NCI-H345 (cell line): ENCODE measurements at regions not wholly inside any gene's neighbourhood (a gene's known extent, or its start where the extent isn't known, plus 50 kb on each side); places are given as distances from the start of the nearest gene placed in this dataset.
A peak's percentile ranks its signal among the peaks of the same experiment; 100 is the strongest.
"Not testable (repeated sequence)": the region's sequence is repeated elsewhere in the genome, so short reads cannot be mapped to it uniquely, and the experiment has no call there.

Source experiments
- DNase-seq: peaks from one replicate; lab custom pipeline; 2025; lab: John Stamatoyannopoulos, UW

DNA sequence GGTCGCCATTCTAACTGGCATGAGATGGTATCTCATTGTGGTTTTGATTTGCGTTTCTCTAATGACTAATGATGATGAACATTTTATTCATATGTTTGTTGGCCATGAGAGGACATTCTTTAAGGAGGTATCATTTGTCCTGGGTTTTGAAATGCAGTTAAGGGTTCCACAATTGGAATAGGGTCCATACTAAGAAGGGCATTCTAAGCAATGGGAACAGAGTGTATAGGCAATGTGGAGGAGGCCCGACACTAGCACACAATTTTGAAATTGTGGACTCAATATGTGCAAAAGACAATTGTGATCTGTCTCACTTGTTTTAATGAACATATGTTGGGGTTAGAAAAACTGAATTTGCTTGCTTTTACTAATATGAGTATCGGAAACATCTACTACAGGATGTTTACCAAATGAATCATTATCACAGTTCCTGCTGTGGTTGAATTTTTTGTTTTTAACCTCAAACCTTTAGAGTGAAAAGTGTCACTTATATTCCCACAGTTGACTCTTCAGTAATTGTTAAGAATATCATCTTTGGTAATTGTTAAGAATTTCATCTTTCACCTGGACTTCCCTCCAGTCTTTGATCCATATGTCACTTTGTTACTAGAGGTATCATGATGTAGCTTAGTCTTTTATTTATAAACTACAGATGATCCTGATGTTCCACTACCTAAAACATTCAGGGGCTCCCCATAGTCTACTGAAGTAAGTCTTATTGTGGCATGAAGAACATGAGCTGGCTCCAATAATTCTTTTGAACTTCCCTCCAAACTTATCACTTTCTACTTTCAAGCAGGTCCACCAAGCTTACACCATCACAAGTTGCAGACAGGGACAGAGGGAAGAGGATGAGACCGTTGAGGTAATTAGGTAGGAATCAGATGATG is 109.7 kb upstream of the KLF12 start:
- no peak for DNase-seq

DNA sequence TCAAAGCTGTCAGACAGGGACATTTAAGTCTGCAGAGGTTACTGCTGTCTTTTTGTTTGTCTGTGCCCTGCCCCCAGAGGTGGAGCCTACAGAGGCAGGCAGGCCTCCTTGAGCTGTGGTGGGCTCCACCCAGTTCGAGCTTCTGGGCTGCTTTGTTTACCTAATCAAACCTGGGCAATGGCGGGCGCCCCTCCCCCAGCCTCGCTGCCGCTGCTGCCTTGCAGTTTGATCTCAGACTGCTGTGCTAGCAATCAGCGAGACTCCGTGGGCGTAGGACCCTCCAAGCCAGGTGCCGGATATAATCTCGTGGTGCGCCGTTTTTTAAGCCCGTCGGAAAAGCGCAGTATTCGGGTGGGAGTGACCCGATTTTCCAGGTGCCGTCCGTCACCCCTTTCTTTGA is 107.1 kb upstream of the KLF12 start:
- not testable (repeated sequence) for DNase-seq

DNA sequence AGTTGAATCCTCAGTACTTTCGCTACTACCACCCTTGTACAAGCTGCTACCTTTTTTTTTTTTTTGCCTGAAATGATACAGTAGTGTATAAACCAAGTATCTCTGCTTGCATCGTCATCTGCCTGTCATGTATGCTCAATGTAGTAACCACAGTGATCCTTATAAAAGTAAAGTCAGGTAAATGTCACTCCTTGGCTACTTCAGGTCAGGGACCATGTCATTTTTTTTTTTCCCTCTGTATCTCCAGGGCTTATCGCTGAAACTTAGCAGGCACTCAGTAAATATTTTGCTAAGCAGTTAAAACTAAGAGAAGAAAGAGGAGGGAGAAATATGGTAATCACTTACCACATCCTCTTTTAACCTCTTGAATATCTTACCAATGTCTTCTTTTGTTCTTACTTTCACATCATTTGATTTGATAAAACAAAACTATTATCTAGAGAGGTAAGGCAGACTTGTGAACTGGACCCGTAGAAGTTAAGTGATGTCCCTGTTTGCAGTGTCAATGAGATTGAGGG is 96.8 kb upstream of the KLF12 start:
- no peak for DNase-seq

DNA sequence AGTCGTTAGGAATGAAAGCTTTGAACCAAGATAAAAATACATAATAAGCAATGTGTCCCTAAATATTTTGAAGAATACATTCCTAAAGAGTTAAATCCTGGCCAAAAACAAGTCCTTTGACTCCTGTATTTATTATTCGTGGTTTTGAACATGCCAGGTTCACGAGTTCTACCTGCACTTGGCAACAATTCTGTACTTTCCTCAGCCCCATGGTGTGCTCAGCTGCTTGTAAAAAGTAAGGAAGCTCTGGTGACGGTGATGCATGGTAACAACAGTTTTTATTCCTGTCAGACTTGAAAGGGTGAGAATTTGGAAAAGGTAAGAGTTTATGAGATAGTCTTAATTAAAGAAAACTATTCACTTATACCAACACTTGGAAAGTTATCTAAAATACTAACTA is 95.0 kb upstream of the KLF12 start:
- DNase-seq = no peak

DNA sequence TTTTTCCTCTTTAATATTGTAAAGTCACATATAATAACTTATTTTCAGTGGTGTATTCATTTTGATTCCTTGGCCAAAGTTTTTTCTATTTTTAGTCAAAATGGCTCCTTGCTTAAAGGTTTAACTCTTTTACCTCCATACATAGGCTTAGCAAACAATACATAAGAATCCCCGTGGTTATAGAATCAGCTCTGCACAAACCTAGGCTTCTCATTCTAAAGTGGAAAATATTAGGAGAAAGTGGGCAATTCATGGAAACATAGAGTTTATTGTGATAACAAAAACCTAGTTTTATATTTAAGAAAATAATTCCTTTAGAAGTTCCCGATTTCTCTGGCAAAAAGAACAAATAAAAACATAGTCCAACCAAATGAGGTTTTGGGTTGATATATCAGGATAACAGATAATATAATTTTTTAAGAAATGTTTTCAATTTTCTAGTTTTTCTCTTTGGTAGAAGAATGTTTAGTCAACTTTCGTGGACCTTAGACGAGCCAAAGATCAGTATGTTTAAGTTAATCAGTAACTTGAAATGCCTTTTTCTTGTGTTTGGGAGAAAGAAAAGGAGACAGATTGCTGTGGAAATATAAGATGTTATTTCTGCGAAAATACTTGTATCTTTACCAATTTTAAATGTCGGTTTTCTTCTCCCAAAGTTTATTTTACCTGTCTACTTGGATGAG is 93.4 kb upstream of the KLF12 start:
- DNase-seq = no peak

DNA sequence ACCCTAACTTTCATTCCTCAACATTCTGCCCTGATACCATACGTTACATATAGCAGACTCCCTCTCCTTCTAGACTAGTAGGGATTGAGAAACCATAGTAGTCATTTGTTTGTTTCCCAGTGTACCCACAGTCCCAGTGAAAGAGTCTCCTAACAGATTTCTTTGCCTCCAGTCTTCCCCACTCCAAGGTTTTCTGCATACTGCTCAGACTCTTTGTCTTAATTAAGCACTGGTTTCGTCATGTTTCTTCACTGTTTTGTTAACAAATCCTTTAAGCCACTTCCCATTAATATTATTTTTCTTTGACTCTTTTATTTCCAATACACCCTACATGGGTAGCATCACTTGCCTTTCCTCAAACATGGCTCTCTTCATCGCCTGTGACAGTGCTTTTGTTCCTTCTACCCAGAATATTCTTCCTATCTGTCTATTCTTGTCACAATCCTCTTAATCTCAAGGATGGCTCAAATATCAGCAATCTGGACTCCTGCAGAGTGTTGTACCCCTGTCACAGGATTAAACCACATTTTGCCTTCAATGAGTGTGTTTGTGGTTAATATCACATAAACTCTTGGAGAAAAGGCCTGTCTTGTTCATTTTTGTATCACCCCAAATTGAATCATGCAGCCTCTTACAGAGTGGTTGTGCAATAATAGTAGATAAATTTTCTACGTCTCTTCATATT is 92.7 kb upstream of the KLF12 start:
- no peak for DNase-seq

DNA sequence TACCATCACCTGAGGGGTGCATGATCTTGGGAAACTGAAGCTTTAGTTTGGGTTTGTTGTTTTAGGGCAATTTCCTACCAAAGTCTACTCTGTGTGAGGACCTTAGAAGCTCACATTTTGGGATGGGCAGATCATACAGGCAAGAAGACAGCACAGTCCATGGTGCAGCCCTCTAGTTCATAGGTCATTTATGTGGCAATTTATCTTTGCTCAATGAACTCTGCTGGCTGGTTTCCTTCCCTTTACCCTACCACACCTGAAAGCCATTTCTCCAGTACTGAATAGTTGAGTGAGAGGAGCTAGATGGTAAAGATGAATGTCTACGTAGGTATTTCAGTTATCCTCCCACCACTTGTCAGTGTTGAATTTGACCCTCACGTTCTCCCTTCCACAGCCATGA is 87.5 kb upstream of the KLF12 start:
- no peak for DNase-seq

DNA sequence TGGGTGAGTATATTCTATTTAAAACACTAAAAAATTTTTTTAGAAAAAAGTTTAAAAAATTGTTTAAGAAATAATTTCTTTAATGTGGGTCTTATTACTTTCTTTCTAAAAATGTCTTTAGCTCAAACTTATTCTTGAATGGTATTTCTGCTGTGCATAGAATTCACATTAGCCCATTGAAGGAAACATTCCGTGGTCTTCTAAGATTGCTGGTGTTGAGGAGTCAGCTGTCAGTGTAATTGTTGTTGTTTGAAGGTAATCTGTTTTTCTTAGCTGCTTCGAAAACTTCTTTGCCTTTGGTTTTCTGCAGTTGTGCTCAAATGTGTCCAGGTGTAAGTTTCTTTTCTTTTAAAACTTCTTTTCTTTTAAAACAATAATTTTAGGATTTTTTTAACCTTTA is 85.4 kb upstream of the KLF12 start:
- no peak for DNase-seq

DNA sequence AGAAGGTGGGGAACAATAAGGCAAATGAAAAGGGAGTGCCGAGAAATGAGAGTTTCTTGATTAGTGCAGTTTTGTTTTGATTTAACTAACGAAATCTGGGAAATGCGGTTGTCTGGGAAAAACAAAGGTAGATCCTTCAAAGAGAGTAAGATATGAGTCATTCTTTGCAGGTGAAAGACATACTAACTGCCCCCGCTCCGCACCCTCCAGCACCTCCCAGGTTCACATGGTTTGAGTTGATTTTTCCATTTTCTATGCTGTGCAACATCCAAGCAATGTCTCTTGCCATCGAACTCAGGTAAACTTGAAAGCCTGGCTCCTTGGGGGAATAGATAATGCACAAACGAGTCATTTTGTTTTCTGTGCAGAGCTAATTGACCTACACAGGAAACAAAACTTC is 84.1 kb upstream of the KLF12 start:
- no peak for DNase-seq

DNA sequence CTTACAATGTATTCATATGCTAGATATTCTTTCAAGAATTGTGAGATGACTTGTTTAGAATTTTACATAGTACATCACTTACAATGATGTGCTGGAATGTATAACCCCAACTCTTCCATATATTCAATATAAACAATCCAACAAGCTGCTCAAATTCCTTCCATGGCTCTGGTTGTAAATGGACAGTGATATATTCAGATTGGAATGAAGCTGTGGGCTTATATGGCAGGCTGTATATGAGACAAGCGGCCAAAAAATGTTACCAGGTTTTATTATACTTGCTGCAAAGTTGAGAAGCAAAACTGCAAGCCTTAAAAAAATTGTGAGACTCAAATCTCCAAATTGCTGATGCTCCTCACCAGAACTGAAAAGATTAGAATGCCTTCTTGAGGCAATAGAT is 83.6 kb upstream of the KLF12 start:
- DNase-seq = no peak

DNA sequence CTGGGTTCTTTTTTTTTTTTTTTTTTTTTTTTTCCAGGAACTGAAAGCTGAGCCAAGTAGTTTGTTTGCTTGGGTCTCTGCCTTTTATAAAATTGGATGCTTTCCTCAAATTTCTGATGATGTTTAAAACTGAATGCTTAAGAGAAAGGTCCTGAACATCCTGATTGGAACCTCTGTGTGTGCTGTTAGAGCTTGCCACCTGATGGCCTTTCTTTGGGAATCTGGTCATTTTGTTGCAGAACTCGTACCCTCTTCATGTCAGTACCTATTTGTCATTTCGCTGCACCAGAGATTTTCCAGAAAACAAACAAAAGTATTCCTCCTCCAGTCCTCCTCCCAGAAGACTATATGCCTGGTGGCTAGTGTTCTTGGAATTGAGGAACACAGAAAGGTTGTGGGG is 81.2 kb upstream of the KLF12 start:
- DNase-seq = no peak

DNA sequence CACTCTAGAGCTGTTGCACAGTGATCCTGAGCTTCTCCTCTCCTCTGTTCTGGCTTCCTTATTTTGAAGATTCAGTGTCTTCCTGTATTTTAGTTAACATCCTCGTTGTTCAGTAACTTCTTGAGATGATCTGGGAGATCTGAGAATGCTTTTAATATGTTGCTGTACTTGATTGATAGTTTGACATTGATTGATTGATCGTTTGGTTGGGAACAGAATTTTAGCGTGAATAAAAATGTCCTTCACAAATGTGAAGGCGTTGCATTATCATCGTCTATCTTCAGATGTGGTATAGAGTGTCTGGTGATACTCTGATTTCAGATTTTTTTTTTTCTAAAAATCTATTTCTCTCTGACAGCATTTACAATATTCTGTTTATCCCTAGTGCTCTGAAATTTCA is 80.1 kb upstream of the KLF12 start:
- no peak for DNase-seq

DNA sequence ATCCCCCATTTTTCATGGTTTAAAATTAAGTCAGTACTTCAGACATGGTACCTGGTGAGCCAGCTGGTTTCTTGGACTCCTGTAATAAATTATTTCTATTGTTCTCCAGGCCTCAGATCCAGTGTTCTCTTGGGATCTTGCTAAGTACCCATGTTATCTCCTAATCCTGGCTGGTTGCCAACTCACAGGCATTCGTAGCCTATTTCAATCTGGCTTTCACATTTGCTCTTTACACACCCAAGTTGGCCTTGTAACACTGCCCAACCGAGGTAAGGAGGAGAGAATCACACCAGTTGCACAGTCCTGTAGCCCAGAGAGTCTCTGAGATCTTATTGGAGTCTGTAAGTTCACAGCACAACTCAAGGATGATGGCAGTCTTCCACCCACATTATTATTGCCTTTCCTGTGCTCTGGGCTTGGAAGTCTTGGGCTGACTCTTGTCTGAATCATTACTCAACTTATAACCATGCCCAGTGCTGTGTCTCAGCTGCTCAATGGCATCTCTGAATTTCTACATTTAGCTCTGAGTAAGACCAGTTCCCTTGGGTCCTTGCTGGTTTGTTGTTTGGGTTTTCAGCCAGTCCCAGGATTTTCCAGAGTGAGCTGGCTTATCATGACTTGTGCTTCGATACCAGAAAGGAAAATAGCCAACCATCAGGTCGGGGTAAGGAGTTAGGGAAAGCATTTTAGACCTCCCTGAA is 76.6 kb upstream of the KLF12 start:
- DNase-seq = peak; percentile 78

DNA sequence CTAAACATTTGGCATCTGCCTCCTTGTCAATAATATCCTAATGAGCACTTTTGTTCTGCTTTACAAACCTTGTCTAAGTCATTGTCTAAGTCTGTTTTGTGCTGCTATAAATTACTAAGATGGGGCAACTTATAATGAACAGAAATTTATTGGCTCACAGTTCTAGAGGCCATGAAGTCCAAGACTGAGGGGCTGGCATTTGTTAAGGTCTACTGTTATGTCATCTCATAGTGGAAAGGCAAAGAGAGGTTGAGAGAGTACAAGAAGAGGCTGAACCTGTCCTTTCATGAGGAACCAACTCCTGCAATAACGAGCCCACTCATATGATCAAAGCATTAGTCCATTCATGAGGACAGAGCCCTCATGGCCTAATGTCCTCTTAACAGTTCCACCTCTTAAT is 72.7 kb upstream of the KLF12 start:
- no peak for DNase-seq

DNA sequence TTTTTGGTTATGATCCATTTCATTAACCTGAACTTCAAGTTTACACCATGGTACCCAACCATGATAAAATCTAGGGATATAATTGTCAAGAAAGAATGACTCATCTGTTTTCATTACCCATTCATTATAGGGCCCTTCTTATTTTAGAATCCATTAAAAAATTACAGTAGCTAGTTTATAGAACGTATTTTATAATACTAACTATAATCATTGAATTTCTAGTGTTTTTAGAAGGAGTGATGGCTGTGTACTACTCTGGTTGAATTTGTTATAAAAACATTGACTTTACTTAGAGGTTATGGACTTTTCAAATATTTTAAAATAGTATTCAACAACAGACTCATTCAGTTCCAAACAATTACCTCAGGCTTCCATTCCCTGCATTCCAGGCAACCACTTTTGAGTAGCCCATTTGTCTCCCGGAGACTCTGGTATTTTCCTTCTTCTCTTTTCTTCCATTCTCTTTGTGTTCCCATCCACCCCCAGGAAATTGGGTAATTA is 71.9 kb upstream of the KLF12 start:
- no peak for DNase-seq

DNA sequence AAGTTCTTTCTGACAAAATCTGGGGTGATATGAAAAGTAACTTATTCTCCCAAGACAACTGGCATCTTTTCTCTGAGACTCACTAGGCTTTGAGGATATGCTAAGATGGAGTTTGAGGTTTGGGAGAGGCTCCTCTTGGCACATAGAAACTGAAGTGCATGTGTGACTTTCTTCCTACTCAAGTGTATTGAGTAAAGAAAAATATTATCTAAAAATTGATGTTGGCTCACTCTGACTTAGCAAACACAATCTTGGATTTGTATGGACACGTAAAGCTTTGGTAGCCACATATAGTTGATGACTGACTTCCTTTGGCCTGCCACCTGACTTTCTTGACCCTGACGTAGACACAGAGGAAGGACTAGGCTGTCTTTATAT is 71.1 kb upstream of the KLF12 start:
- DNase-seq = no peak

DNA sequence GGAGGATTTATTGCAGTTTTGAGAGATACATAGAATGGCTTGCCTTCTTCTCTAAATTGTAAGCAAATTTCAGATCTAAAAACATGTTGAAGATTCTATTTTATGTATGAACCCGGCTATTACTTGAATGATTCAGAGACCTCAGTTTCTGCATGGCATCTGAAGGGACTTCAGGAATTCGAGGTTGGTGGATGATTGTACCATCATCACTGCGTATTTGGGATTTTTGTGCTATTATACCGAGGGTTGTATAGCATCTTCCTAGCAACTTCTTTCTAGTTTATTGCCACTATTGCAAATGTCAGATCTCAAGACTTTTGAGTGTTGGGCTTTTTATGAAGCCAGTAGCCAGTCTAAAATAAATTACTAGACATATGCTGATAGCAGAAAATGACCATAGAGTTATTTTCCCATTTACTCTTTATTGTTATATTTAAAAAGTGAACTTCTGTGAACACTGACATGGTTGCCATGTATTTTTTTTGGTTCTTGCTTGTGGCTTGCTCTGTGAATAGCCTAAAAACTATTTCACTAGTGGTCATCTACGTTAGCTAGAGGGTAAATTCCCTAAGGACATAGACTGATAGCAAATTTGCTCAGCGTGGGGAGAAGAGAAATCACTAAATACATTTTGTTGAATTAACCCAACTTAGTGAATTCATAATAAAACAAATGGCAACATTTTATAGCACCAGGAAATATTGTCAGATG is 70.6 kb upstream of the KLF12 start:
- no peak for DNase-seq

DNA sequence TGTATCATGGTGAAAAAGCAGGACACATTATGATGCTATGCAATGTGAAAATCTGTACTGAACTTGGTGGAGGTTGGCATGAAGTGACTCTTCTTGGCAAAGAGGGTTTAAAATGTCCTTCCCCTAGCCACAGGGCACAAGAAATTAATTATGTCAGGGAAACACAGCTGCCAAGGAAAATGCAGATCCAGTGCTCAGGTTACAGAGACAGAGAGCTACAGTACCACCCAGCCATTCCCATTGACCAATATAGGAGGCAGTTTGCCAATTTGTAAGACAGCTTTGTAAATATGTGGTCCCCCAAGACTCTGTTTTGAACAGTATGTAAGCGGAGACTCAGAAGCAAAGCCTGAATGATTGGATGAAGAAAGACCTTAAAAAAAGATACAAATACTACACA is 69.4 kb upstream of the KLF12 start:
- no peak for DNase-seq

DNA sequence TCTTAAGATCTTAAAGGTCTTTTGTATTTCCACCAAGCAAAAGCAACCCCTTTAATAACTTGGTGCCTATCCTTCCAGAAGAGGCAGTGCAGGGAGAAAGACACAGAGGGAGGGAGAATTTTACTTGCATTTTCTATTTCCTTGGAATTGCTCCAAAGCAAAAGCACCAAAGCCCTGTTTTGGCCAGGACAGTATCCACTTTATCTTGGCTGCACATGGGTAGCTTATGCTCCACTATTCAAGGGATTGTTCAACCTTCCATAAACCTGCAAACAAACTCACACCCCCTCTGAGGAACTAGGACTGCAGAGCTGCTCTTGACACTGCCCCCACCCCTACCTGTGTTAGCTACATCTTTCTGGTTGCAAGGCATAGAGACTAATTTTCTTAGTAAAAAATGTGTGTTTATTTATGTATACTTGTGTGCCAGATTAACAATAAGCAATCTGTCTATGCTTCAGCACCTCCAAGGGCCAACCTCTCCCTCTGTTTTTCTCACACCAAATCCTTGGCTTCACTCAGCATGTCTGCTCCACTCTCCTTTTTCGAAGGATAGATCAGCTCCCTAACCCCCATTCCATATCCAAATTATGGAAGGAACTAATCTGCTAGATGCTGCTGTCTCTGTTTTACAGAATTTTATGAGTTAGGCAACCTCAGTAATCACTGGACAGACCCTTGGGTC is 68.1 kb upstream of the KLF12 start:
- no peak for DNase-seq

DNA sequence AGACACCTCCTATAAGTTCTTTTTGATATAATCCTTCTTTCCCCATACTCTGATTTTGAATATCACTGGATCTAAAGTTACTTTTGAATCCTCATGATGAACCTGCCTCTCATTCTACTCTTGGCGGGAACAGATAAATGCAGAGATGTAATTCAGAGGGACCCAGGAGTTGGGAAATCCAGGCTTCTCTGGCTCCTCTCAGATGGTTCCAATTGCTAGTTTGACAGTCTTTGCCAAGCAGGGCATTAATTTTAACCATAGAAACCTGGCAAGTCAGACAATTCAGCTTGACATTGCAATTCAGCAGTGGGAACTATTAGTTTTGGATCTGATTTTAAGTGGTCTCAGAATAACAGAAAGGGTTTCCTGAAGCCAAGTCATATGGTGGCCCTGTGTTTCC is 67.3 kb upstream of the KLF12 start:
- no peak for DNase-seq

DNA sequence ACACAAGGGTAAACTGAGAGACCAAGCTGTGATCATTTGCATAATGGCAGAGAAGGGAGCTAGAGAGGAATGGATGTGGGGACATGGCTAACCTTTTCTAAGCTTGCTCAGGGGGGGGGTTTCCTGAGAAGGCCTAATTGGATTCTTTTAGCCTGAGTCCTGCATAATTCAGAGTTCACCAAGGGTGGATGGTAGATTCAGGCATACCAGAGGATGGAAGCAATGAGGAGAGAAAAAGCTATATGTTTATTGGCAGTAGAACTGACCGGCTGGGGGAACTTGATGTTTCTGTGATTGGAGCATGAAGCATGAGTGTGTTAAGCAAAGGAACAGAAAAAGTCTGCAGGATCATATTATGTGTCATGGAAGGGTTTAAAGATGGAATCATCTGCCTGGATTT is 65.9 kb upstream of the KLF12 start:
- no peak for DNase-seq
